Glutamatergic neuron (in vitro differentiated cells): ENCODE measurements at regions not wholly inside any gene's neighbourhood (a gene's known extent, or its start where the extent isn't known, plus 50 kb on each side); places are given as distances from the start of the nearest gene placed in this dataset.

ENCODE experiments used
- DNase-seq: peaks from one replicate; pipeline ENCODE4 v3.0.0; 2022
- H3K27ac Mint-ChIP-seq: one replicate; pipeline ENCODE4 v1.8.0; 2020; ENCODE audit warnings: mild to moderate bottlenecking, mixed read lengths, inconsistent platforms; ENCODE audit not compliant: unreplicated experiment
- H3K27me3 Mint-ChIP-seq: one replicate; pipeline ENCODE4 v1.8.0; 2020; ENCODE audit warnings: mild to moderate bottlenecking, moderate library complexity, mixed read lengths, inconsistent platforms; ENCODE audit not compliant: unreplicated experiment
- H3K36me3 Mint-ChIP-seq: one replicate; pipeline ENCODE4 v1.8.0; 2020; ENCODE audit warnings: mild to moderate bottlenecking, mixed read lengths, inconsistent platforms; ENCODE audit not compliant: unreplicated experiment
- H3K4me1 Mint-ChIP-seq: one replicate; pipeline ENCODE4 v1.8.0; 2020; ENCODE audit warnings: mild to moderate bottlenecking, low read depth, mixed read lengths, inconsistent platforms; ENCODE audit not compliant: unreplicated experiment
- H3K4me3 Mint-ChIP-seq: one replicate; pipeline ENCODE4 v1.8.0; 2020; ENCODE audit warnings: mild to moderate bottlenecking, mixed read lengths, inconsistent platforms; ENCODE audit not compliant: unreplicated experiment
- H3K9me3 Mint-ChIP-seq: one replicate; pipeline ENCODE4 v1.8.0; 2020; ENCODE audit warnings: mild to moderate bottlenecking, moderate library complexity, mixed read lengths, inconsistent platforms; ENCODE audit not compliant: unreplicated experiment
- CTCF ChIP-seq: fragments of 200-600 bp; sonication (generic); IDR thresholded peaks from one replicate; pipeline ENCODE4 v1.5.0; 2021; ENCODE audit not compliant: partially characterized antibody, unreplicated experiment

GRCh38 chr10:130960531-130960930, 351.0 kb downstream of the TCERG1L start:
- Mint-ChIP-seq H3K9me3 (peaks cover 6% of the 10 kb centered on the region), H3K36me3 (peaks cover 5% of the 10 kb centered on the region), H3K4me1 (no peaks in the 10 kb centered on the region), H3K4me3 (no peak overlapping the region), H3K27ac (no peak overlapping the region), H3K27me3 (peaks cover 3% of the 10 kb centered on the region)
- DNase-seq: no peak
- no peak for TF ChIP-seq CTCF

GRCh38 chr10:130961506-130962239, 349.8 kb downstream of the TCERG1L start:
- Mint-ChIP-seq H3K4me3 (no peak overlapping the region), H3K4me1 (no peaks in the 10 kb centered on the region), H3K36me3 (peaks cover 5% of the 10 kb centered on the region), H3K27me3 (peaks cover 3% of the 10 kb centered on the region), H3K27ac (no peak overlapping the region), H3K9me3 (peaks cover 6% of the 10 kb centered on the region)
- no peak for DNase-seq
- TF ChIP-seq CTCF: no peak

GRCh38 chr10:130962240-130963051, 349.1 kb downstream of the TCERG1L start:
- H3K4me3 Mint-ChIP-seq: no peak overlapping the region
- H3K36me3 Mint-ChIP-seq: peaks cover 5% of the 10 kb centered on the region

GRCh38 chr10:130963052-130963393, 348.5 kb downstream of the TCERG1L start:
- H3K4me3 Mint-ChIP-seq: no peak overlapping the region
- H3K27me3 Mint-ChIP-seq: peaks cover 3% of the 10 kb centered on the region
- peaks cover 6% of the 10 kb centered on the region for H3K9me3 Mint-ChIP-seq
- H3K36me3 Mint-ChIP-seq: peaks cover 5% of the 10 kb centered on the region
- H3K4me1 Mint-ChIP-seq: no peaks in the 10 kb centered on the region
- no peak overlapping the region for H3K27ac Mint-ChIP-seq
- DNase-seq: no peak
- no peak for TF ChIP-seq CTCF

More at GRCh38 chr10:130962240-130963051, 349.1 kb downstream of the TCERG1L start:
- DNase-seq: no peak
- H3K4me1 Mint-ChIP-seq: no peaks in the 10 kb centered on the region
- H3K27ac Mint-ChIP-seq: no peak overlapping the region
- TF ChIP-seq CTCF: no peak
- peaks cover 3% of the 10 kb centered on the region for H3K27me3 Mint-ChIP-seq
- H3K9me3 Mint-ChIP-seq: peaks cover 6% of the 10 kb centered on the region
